ENCODE measurements at regions not wholly inside any gene's neighbourhood (a gene's known extent, or its start where the extent isn't known, plus 50 kb on each side); places are given as distances from the start of the nearest gene placed in this dataset.

DNA sequence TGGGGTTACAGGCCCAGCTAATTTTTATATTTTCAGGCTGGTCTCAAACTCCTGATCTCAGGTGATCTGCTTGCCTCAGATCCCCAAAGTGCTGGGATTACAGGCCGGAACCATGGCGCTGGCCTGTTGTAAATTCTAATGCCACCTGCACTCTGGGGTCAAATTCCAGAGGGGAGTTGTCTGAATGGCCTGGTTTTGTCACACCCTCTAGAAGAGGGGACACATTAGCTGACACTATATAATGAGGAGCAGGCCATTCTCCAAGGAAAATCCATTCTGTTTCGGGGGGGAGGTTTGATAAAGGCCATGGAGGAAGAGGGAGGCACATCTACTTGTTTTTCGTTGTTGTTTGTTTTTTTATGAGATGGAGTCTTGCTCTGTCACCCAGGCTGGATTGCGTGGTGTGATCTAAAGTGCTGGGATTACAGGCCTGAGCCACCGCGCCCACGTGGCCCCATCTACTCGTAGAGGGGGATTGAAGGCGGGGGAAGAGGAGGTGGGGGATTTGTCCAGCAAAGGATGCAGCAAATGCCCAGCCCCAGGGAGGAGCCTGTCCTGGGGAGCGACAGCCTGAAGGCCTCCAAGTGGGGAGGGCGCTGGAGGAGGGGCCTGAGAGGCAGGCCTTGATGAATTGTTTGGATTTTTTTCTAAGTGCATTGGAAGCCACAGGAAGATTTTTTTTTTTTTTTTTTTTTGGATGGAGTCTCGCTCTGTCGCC, 78.4 kb upstream of the SLC45A1 start:
- Histone ChIP-seq H3F3A (ENCODE audit: insufficient read depth, low read length) (no peaks in the 10 kb centered on the region), H3K9me3 (ENCODE audit: low read length) (no peaks in the 10 kb centered on the region), H2AFZ (ENCODE audit: low read length) (no peak overlapping the region), H4K20me1 (ENCODE audit: insufficient read depth, low read length) (no peaks in the 10 kb centered on the region), H3K27me3 (ENCODE audit: insufficient read depth, low read length) (no peaks in the 10 kb centered on the region), H3K4me2 (ENCODE audit: low read length) (no peak overlapping the region), H3K36me3 (ENCODE audit: insufficient read depth, low read length) (no peaks in the 10 kb centered on the region), H3K9ac (ENCODE audit: low read length) (no peak overlapping the region), H3K4me3 (ENCODE audit: low read depth, low read length, poor library complexity, severe bottlenecking) (no peak overlapping the region), H3K27ac (ENCODE audit: low read depth, low read length, poor library complexity, severe bottlenecking) (no peak overlapping the region), H3K4me1 (ENCODE audit: insufficient read depth, low read length, severe bottlenecking) (no peaks in the 10 kb centered on the region), H3K79me2 (ENCODE audit: insufficient read depth, low read length) (no peaks in the 10 kb centered on the region), H3K9me2 (ENCODE audit: low read depth, low read length) (no peaks in the 10 kb centered on the region)
- TF ChIP-seq, protein P1, sequence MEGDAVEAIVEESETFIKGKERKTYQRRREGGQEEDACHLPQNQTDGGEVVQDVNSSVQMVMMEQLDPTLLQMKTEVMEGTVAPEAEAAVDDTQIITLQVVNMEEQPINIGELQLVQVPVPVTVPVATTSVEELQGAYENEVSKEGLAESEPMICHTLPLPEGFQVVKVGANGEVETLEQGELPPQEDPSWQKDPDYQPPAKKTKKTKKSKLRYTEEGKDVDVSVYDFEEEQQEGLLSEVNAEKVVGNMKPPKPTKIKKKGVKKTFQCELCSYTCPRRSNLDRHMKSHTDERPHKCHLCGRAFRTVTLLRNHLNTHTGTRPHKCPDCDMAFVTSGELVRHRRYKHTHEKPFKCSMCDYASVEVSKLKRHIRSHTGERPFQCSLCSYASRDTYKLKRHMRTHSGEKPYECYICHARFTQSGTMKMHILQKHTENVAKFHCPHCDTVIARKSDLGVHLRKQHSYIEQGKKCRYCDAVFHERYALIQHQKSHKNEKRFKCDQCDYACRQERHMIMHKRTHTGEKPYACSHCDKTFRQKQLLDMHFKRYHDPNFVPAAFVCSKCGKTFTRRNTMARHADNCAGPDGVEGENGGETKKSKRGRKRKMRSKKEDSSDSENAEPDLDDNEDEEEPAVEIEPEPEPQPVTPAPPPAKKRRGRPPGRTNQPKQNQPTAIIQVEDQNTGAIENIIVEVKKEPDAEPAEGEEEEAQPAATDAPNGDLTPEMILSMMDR (IDR thresholded peaks at IDR 0.05; ENCODE audit: low read length), result no peak
- no peak for TF ChIP-seq EZH2 (IDR thresholded peaks at IDR 0.05; ENCODE audit: borderline replicate concordance, low read length)

DNA sequence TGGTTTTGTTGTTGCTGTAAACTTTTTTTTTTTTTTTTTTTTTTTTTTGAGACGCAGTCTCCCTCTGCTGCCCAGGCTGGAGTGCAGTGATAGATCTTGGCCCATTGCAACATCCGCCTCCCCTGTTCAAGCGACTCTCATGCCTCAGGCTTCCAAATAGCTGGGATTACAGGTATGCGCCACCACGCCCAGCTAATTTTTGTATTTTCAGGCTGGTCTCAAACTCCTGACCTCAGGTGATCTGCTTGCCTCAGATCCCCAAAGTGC, 78.9 kb upstream of the SLC45A1 start:
- Histone ChIP-seq H3F3A (ENCODE audit: insufficient read depth, low read length) (no peaks in the 10 kb centered on the region), H3K4me2 (ENCODE audit: low read length) (no peak overlapping the region), H2AFZ (ENCODE audit: low read length) (no peak overlapping the region), H3K9me3 (ENCODE audit: low read length) (no peaks in the 10 kb centered on the region), H3K9me2 (ENCODE audit: low read depth, low read length) (no peaks in the 10 kb centered on the region), H3K27me3 (ENCODE audit: insufficient read depth, low read length) (no peaks in the 10 kb centered on the region), H4K20me1 (ENCODE audit: insufficient read depth, low read length) (no peaks in the 10 kb centered on the region), H3K27ac (ENCODE audit: low read depth, low read length, poor library complexity, severe bottlenecking) (no peak overlapping the region), H3K9ac (ENCODE audit: low read length) (no peak overlapping the region), H3K4me1 (ENCODE audit: insufficient read depth, low read length, severe bottlenecking) (no peaks in the 10 kb centered on the region), H3K36me3 (ENCODE audit: insufficient read depth, low read length) (no peaks in the 10 kb centered on the region), H3K79me2 (ENCODE audit: insufficient read depth, low read length) (no peaks in the 10 kb centered on the region), H3K4me3 (ENCODE audit: low read depth, low read length, poor library complexity, severe bottlenecking) (no peak overlapping the region)
- TF ChIP-seq, protein P1 (IDR thresholded peaks at IDR 0.05; ENCODE audit: low read length), result no peak
- TF ChIP-seq EZH2 (IDR thresholded peaks at IDR 0.05; ENCODE audit: borderline replicate concordance, low read length), result no peak

DNA sequence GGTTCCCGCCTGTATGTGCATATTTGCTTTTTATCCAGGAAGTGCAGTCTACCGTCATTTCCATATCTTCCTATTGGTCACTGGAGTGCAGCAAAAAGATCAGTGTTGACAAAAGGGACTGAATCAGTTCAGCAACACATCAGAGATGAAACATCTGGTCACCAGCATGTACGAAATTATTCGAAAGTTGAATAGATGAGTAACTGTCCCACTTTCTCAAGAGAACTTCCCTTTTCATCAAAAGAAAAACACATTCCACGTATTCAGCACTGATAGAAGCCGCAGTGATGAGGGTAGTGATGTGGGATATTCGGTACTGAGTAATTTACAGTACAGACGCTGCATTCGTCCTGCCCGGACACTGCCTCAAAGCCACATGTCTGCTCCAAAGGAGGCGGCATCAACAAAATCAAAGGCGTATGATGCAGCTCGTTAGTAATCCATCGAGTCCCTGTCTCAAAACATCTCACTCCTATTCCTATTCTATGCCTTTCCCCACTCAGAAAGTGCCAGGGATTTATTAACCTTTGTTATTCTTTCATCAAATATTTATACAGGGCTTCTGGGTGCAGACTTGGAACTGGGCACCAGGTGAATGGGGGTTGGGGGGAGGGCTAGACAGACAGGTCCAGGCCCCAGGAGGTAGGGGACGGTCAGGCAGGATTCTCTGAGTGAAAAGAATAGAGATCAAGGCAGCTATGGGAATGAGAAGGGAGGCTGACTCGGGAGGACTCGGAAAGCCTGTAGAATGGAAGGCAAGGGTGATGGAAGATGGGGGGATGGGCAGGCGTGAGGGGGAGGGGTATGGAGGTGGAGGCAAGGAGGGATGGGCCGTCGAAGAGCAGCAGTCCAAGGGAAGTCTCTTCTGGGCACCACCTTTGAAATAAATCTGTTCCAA, 79.5 kb upstream of the SLC45A1 start:
- H2AFZ ChIP-seq (ENCODE audit: low read length), result no peak overlapping the region
- H3K36me3 ChIP-seq (ENCODE audit: insufficient read depth, low read length), result no peaks in the 10 kb centered on the region
- no peak overlapping the region for H3K4me2 ChIP-seq (ENCODE audit: low read length)
- no peaks in the 10 kb centered on the region for H3F3A ChIP-seq (ENCODE audit: insufficient read depth, low read length)
- no peaks in the 10 kb centered on the region for H3K4me1 ChIP-seq (ENCODE audit: insufficient read depth, low read length, severe bottlenecking)
- no peaks in the 10 kb centered on the region for H4K20me1 ChIP-seq (ENCODE audit: insufficient read depth, low read length)
- H3K4me3 ChIP-seq (ENCODE audit: low read depth, low read length, poor library complexity, severe bottlenecking), result no peak overlapping the region
- no peak overlapping the region for H3K9ac ChIP-seq (ENCODE audit: low read length)
- no peaks in the 10 kb centered on the region for H3K27me3 ChIP-seq (ENCODE audit: insufficient read depth, low read length)
- H3K79me2 ChIP-seq (ENCODE audit: insufficient read depth, low read length), result no peaks in the 10 kb centered on the region
- no peak overlapping the region for H3K27ac ChIP-seq (ENCODE audit: low read depth, low read length, poor library complexity, severe bottlenecking)
- no peaks in the 10 kb centered on the region for H3K9me2 ChIP-seq (ENCODE audit: low read depth, low read length)
- H3K9me3 ChIP-seq (ENCODE audit: low read length), result no peaks in the 10 kb centered on the region
- no peak for TF ChIP-seq EZH2 (IDR thresholded peaks at IDR 0.05; ENCODE audit: borderline replicate concordance, low read length)
- TF ChIP-seq, protein P1 (IDR thresholded peaks at IDR 0.05; ENCODE audit: low read length), result no peak
